Left ventricle myocardium inferior (tissue), 1 donor: ENCODE measurements at regions not wholly inside any gene's neighbourhood (a gene's known extent, or its start where the extent isn't known, plus 50 kb on each side); places are given as distances from the start of the nearest gene placed in this dataset.

ENCODE experiments used
- DNase-seq: peaks from one replicate; pipeline ENCODE4 v3.0.0-alpha.2; 2020
- H3K27ac ChIP-seq: fragments of 200-600 bp; replicated peaks from 2 replicates; pipeline ENCODE4 v1.8.0; 2021
- H3K27me3 ChIP-seq: fragments of 200-600 bp; 2 replicates; pipeline ENCODE4 v1.8.0; 2021; ENCODE audit warnings: low read depth
- H3K36me3 ChIP-seq: fragments of 200-600 bp; 2 replicates; pipeline ENCODE4 v1.8.0; 2021
- H3K4me1 ChIP-seq: fragments of 200-600 bp; 2 replicates; pipeline ENCODE4 v1.8.0; 2021
- H3K4me3 ChIP-seq: fragments of 200-600 bp; 2 replicates; pipeline ENCODE4 v1.8.0; 2021; ENCODE audit warnings: mild to moderate bottlenecking, moderate library complexity
- H3K9me3 ChIP-seq: fragments of 200-600 bp; replicated peaks from 2 replicates; pipeline ENCODE4 v1.8.0; 2021
- CTCF ChIP-seq: fragments of 200-600 bp; IDR thresholded peaks from 2 replicates; pipeline ENCODE4 v1.8.0; 2021; ENCODE audit warnings: antibody characterized with exemption, mild to moderate bottlenecking, borderline replicate concordance
- intact Hi-C: fragments of 100-400 bp; cut with micrococcal nuclease; formaldehyde crosslinking; loops from one replicate; pipeline ENCODE4 v1.11.0; 2022
- donor health status: DM: no; HTN: yes; CAD: no; lungs with severe emphysema.

- Histone ChIP-seq H3K4me3 (no peak overlapping the region), H3K9me3 (no peaks in the 10 kb centered on the region), H3K4me1 (no peaks in the 10 kb centered on the region), H3K27ac (no peak overlapping the region), H3K36me3 (no peaks in the 10 kb centered on the region), H3K27me3 (no peaks in the 10 kb centered on the region)
- intact Hi-C loops = no loop called here
- no peak for TF ChIP-seq CTCF
- DNase-seq = no peak
These were observed 134.2 kb downstream of the EIF4E start for GRCh38 chr4:98794565-98795205.

GRCh38 chr4:98793658-98794057 lies 135.2 kb upstream of the TSPAN5 start:
- no peaks in the 10 kb centered on the region for H3K27me3 ChIP-seq
- no peak for DNase-seq
- intact Hi-C loops = no loop called here
- H3K4me3 ChIP-seq = no peak overlapping the region
- no peak overlapping the region for H3K27ac ChIP-seq
- no peaks in the 10 kb centered on the region for H3K36me3 ChIP-seq
- no peaks in the 10 kb centered on the region for H3K9me3 ChIP-seq
- H3K4me1 ChIP-seq = no peaks in the 10 kb centered on the region
- no peak for TF ChIP-seq CTCF

- TF ChIP-seq CTCF = no peak
- intact Hi-C loops = no loop called here
- Histone ChIP-seq H3K4me3 (no peak overlapping the region), H3K27me3 (no peaks in the 10 kb centered on the region), H3K9me3 (no peaks in the 10 kb centered on the region), H3K27ac (no peak overlapping the region), H3K4me1 (no peaks in the 10 kb centered on the region), H3K36me3 (no peaks in the 10 kb centered on the region)
- DNase-seq = no peak
These were observed 128.5 kb upstream of the TSPAN5 start for GRCh38 chr4:98786866-98787265.

GRCh38 chr4:98784947-98785706 lies 126.7 kb upstream of the TSPAN5 start:
- Histone ChIP-seq H3K27me3 (no peaks in the 10 kb centered on the region), H3K4me3 (no peak overlapping the region), H3K27ac (no peak overlapping the region), H3K9me3 (no peaks in the 10 kb centered on the region), H3K4me1 (no peaks in the 10 kb centered on the region), H3K36me3 (no peaks in the 10 kb centered on the region)
- no peak for DNase-seq
- no peak for TF ChIP-seq CTCF
- intact Hi-C loops = no loop called here

GRCh38 chr4:98781641-98782357 lies 123.4 kb upstream of the TSPAN5 start:
- Histone ChIP-seq H3K27ac (no peak overlapping the region), H3K4me3 (no peak overlapping the region), H3K36me3 (no peaks in the 10 kb centered on the region), H3K27me3 (no peaks in the 10 kb centered on the region), H3K4me1 (no peaks in the 10 kb centered on the region), H3K9me3 (no peaks in the 10 kb centered on the region)
- intact Hi-C loops = no loop called here
- TF ChIP-seq CTCF = no peak
- DNase-seq = no peak
